HG02610 (cell line): ENCODE measurements at regions not wholly inside any gene's neighbourhood (a gene's known extent, or its start where the extent isn't known, plus 50 kb on each side); places are given as distances from the start of the nearest gene placed in this dataset.
A peak's percentile ranks its signal among the peaks of the same experiment; 100 is the strongest.

Source experiments
- ATAC-seq: cut with Tn5 transposase; IDR thresholded peaks from one replicate; pipeline ENCODE4 v1.9.1; 2021; ENCODE audit warnings: mild to moderate bottlenecking, moderate library complexity; ENCODE audit not compliant: unreplicated experiment

GRCh38 chr6:139931747-139932146, 557.3 kb upstream of the CITED2 start:
- no peak for ATAC-seq

GRCh38 chr6:139927742-139928305, 553.4 kb upstream of the CITED2 start:
- no peak for ATAC-seq

GRCh38 chr6:139927236-139927635, 552.8 kb upstream of the CITED2 start:
- no peak for ATAC-seq

- ATAC-seq = peak; percentile 88
Observed at GRCh38 chr6:139926711-139927110, 552.3 kb upstream of the CITED2 start.

GRCh38 chr6:139925894-139926641, 551.6 kb upstream of the CITED2 start:
- no peak for ATAC-seq

- no peak for ATAC-seq
Observed at GRCh38 chr6:139923964-139924475, 549.6 kb upstream of the CITED2 start.

GRCh38 chr6:139922236-139922635, 547.8 kb upstream of the CITED2 start:
- no peak for ATAC-seq

GRCh38 chr6:139920776-139921100, 546.3 kb upstream of the CITED2 start:
- ATAC-seq = no peak

GRCh38 chr6:139920027-139920775, 545.8 kb upstream of the CITED2 start:
- no peak for ATAC-seq

GRCh38 chr6:139919107-139920026, 544.9 kb upstream of the CITED2 start:
- no peak for ATAC-seq

GRCh38 chr6:139917951-139918630, 543.6 kb upstream of the CITED2 start:
- no peak for ATAC-seq

- no peak for ATAC-seq
Observed at GRCh38 chr6:139914910-139915309, 540.5 kb upstream of the CITED2 start.

- ATAC-seq = no peak
Observed at GRCh38 chr6:139912735-139913400, 538.4 kb upstream of the CITED2 start.

- no peak for ATAC-seq
Observed at GRCh38 chr6:139909992-139910391, 535.5 kb upstream of the CITED2 start.

- no peak for ATAC-seq
Observed at GRCh38 chr6:139905404-139906052, 531.1 kb upstream of the CITED2 start.

- ATAC-seq = no peak
Observed at GRCh38 chr6:139904568-139904967, 530.1 kb upstream of the CITED2 start.

- no peak for ATAC-seq
Observed at GRCh38 chr6:139904158-139904533, 529.7 kb upstream of the CITED2 start.

- peak; percentile 97 for ATAC-seq
Observed at GRCh38 chr6:139903411-139904157, 529.1 kb upstream of the CITED2 start.
